ENCODE measurements at regions not wholly inside any gene's neighbourhood (a gene's known extent, or its start where the extent isn't known, plus 50 kb on each side); places are given as distances from the start of the nearest gene placed in this dataset.
A peak's percentile ranks its signal among the peaks of the same experiment; 100 is the strongest.
"Not testable (repeated sequence)": the region's sequence is repeated elsewhere in the genome, so short reads cannot be mapped to it uniquely, and the experiment has no call there.

- DNase-seq = no peak
Observed at GRCh38 chr21:28699186-28699585, 293.5 kb downstream of the LTN1 start.

GRCh38 chr21:28696844-28697410 is 295.8 kb downstream of the LTN1 start:
- DNase-seq = no peak

- DNase-seq = no peak
Observed at GRCh38 chr21:28693476-28693875, 299.2 kb downstream of the LTN1 start.

- DNase-seq = no peak
Observed at GRCh38 chr21:28690196-28690595, 302.5 kb downstream of the LTN1 start.

- DNase-seq = no peak
Observed at GRCh38 chr21:28688381-28688780, 304.3 kb downstream of the LTN1 start.

GRCh38 chr21:28687586-28687985 is 305.1 kb downstream of the LTN1 start:
- DNase-seq = no peak

- peak; percentile 55 for DNase-seq
Observed at GRCh38 chr21:28683982-28684752, 308.5 kb downstream of the LTN1 start.

GRCh38 chr21:28682884-28683283 is 309.8 kb downstream of the LTN1 start:
- not testable (repeated sequence) for DNase-seq

- DNase-seq = not testable (repeated sequence)
Observed at GRCh38 chr21:28677096-28677495, 315.6 kb downstream of the LTN1 start.

- peak; percentile 8 for DNase-seq
Observed at GRCh38 chr21:28675331-28676041, 317.2 kb downstream of the LTN1 start.

GRCh38 chr21:28674763-28675162 is 317.9 kb downstream of the LTN1 start:
- DNase-seq = no peak

GRCh38 chr21:28671549-28672195 is 321.0 kb downstream of the LTN1 start:
- DNase-seq = peak; percentile 77

- DNase-seq = no peak
Observed at GRCh38 chr21:28669971-28670653, 322.6 kb downstream of the LTN1 start.

- DNase-seq = no peak
Observed at GRCh38 chr21:28669321-28669720, 323.4 kb downstream of the LTN1 start.

- DNase-seq = no peak
Observed at GRCh38 chr21:28663754-28664153, 328.9 kb downstream of the LTN1 start.

- no peak for DNase-seq
Observed at GRCh38 chr21:28663111-28663693, 329.5 kb downstream of the LTN1 start.

- DNase-seq = no peak
Observed at GRCh38 chr21:28657566-28657965, 335.1 kb downstream of the LTN1 start.

GRCh38 chr21:28655471-28655870 is 337.2 kb downstream of the LTN1 start:
- DNase-seq = no peak

GRCh38 chr21:28654406-28654805 is 338.3 kb downstream of the LTN1 start:
- DNase-seq = no peak

GRCh38 chr21:28644762-28645161 is 347.9 kb downstream of the LTN1 start:
- DNase-seq = no peak

GRCh38 chr21:28642891-28643290 is 349.8 kb downstream of the LTN1 start:
- no peak for DNase-seq

- no peak for DNase-seq
Observed at GRCh38 chr21:28641731-28642130, 350.9 kb downstream of the LTN1 start.

- DNase-seq = no peak
Observed at GRCh38 chr21:28640326-28640725, 352.4 kb downstream of the LTN1 start.

Data from fibroblast of skin of right quadriceps (primary cell).